ENCODE measurements at regions not wholly inside any gene's neighbourhood (a gene's known extent, or its start where the extent isn't known, plus 50 kb on each side); places are given as distances from the start of the nearest gene placed in this dataset.

- no peak for DNase-seq
Measured at GRCh38 chr4:11342401-11342800, 86.3 kb downstream of the HS3ST1 start.

- no peak for DNase-seq
Measured at GRCh38 chr4:11341337-11342043, 87.2 kb downstream of the HS3ST1 start.

- DNase-seq = peak in 1 of 2 experiments; percentile 53
Measured at GRCh38 chr4:11338956-11339782, 89.5 kb downstream of the HS3ST1 start.

GRCh38 chr4:11337287-11337686 is 91.4 kb downstream of the HS3ST1 start:
- DNase-seq = no peak

- no peak for DNase-seq
Measured at GRCh38 chr4:11336435-11336834, 92.3 kb downstream of the HS3ST1 start.

- DNase-seq = peak in 1 of 2 experiments; percentile 10
Measured at GRCh38 chr4:11334887-11335286, 93.8 kb downstream of the HS3ST1 start.

- no peak for DNase-seq
Measured at GRCh38 chr4:11328401-11328800, 100.3 kb downstream of the HS3ST1 start.

GRCh38 chr4:11326021-11326420 is 102.7 kb downstream of the HS3ST1 start:
- no peak for DNase-seq

- no peak for DNase-seq
Measured at GRCh38 chr4:11323771-11324170, 104.9 kb downstream of the HS3ST1 start.

GRCh38 chr4:11313157-11313943 is 115.3 kb downstream of the HS3ST1 start:
- no peak for DNase-seq

GRCh38 chr4:11312389-11312788 is 116.3 kb downstream of the HS3ST1 start:
- no peak for DNase-seq

- DNase-seq = no peak
Measured at GRCh38 chr4:11301075-11301660, 127.5 kb downstream of the HS3ST1 start.

GRCh38 chr4:11299836-11300235 is 128.9 kb downstream of the HS3ST1 start:
- DNase-seq = no peak

GRCh38 chr4:11299016-11299415 is 129.7 kb downstream of the HS3ST1 start:
- no peak for DNase-seq

- DNase-seq = no peak
Measured at GRCh38 chr4:11298451-11298850, 130.2 kb downstream of the HS3ST1 start.

- no peak for DNase-seq
Measured at GRCh38 chr4:11297627-11298026, 131.1 kb downstream of the HS3ST1 start.

- no peak for DNase-seq
Measured at GRCh38 chr4:11297201-11297600, 131.5 kb downstream of the HS3ST1 start.

- no peak for DNase-seq
Measured at GRCh38 chr4:11293866-11294265, 134.8 kb downstream of the HS3ST1 start.

GRCh38 chr4:11287055-11287454 is 141.6 kb downstream of the HS3ST1 start:
- no peak for DNase-seq

- no peak for DNase-seq
Measured at GRCh38 chr4:11286533-11286932, 142.2 kb downstream of the HS3ST1 start.

- no peak for DNase-seq
Measured at GRCh38 chr4:11281720-11282119, 147.0 kb downstream of the HS3ST1 start.

- no peak for DNase-seq
Measured at GRCh38 chr4:11271263-11271662, 157.4 kb downstream of the HS3ST1 start.

- no peak for DNase-seq
Measured at GRCh38 chr4:11268149-11268548, 160.5 kb downstream of the HS3ST1 start.
